HL-60 (cell line): ENCODE measurements at regions not wholly inside any gene's neighbourhood (a gene's known extent, or its start where the extent isn't known, plus 50 kb on each side); places are given as distances from the start of the nearest gene placed in this dataset.

Source experiments
- CTCF ChIP-seq: IDR thresholded peaks from one replicate; pipeline ENCODE4 v1.5.1; 2011; ENCODE audit warnings: low read length, control low read depth, inconsistent platforms; ENCODE audit not compliant: insufficient read depth
- GABPA ChIP-seq: IDR thresholded peaks from 2 replicates; pipeline ENCODE4 v1.6.1; 2012; ENCODE audit warnings: low read depth

DNA sequence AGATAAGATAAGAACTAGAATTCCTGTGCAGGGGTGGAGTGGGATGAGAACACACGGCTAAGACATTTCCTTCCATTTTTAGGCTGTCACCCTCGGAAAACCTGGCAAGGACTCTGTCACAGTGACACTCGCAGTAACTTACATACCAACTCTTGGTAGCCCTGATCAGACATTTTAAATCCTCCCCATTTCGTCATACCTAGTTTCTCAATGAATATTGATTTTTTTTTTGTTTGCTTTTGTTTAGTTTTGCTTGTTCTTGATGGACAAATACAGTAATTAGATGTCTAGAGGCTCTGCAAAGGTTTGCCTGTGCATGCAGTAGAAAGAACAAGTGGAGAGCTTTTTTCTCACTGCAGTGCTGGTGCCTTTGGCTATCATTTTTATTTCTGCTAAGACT lies 213.0 kb upstream of the FAM83B start:
- TF ChIP-seq CTCF (no peak), GABPA (no peak)
